ENCODE measurements at regions not wholly inside any gene's neighbourhood (a gene's known extent, or its start where the extent isn't known, plus 50 kb on each side); places are given as distances from the start of the nearest gene placed in this dataset.

GRCh38 chrY:19321701-19322100 lies 422.8 kb downstream of the KDM5D start:
- TF ChIP-seq, protein P1, sequence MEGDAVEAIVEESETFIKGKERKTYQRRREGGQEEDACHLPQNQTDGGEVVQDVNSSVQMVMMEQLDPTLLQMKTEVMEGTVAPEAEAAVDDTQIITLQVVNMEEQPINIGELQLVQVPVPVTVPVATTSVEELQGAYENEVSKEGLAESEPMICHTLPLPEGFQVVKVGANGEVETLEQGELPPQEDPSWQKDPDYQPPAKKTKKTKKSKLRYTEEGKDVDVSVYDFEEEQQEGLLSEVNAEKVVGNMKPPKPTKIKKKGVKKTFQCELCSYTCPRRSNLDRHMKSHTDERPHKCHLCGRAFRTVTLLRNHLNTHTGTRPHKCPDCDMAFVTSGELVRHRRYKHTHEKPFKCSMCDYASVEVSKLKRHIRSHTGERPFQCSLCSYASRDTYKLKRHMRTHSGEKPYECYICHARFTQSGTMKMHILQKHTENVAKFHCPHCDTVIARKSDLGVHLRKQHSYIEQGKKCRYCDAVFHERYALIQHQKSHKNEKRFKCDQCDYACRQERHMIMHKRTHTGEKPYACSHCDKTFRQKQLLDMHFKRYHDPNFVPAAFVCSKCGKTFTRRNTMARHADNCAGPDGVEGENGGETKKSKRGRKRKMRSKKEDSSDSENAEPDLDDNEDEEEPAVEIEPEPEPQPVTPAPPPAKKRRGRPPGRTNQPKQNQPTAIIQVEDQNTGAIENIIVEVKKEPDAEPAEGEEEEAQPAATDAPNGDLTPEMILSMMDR (IDR thresholded peaks at IDR 0.05), result no peak
- no peak for TF ChIP-seq EZH2 (IDR thresholded peaks at IDR 0.05; ENCODE audit: borderline replicate concordance, insufficient read depth, low read depth, low read length, poor library complexity, severe bottlenecking)
